ENCODE measurements at regions not wholly inside any gene's neighbourhood (a gene's known extent, or its start where the extent isn't known, plus 50 kb on each side); places are given as distances from the start of the nearest gene placed in this dataset.

DNA sequence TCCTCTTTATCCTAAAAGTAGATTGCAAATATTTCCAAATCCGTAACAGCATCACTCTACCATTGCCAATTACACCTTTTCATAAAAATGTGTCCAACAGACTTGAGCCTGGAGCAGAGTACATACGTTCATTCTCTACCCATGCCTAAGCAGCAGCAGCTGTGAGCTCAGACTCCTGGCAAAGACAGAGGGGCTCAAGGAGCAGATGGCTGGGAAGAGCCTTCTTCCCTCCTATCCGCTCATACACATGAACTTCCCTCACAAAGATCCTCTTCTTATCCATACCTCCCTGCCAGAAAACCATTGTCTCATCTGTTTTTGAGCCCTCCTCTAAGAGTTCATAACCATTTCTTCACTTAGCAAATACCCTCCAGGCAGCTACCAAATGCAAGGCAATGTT lies 164.3 kb upstream of the ARL4C start (continued):
- TF ChIP-seq, protein P1, sequence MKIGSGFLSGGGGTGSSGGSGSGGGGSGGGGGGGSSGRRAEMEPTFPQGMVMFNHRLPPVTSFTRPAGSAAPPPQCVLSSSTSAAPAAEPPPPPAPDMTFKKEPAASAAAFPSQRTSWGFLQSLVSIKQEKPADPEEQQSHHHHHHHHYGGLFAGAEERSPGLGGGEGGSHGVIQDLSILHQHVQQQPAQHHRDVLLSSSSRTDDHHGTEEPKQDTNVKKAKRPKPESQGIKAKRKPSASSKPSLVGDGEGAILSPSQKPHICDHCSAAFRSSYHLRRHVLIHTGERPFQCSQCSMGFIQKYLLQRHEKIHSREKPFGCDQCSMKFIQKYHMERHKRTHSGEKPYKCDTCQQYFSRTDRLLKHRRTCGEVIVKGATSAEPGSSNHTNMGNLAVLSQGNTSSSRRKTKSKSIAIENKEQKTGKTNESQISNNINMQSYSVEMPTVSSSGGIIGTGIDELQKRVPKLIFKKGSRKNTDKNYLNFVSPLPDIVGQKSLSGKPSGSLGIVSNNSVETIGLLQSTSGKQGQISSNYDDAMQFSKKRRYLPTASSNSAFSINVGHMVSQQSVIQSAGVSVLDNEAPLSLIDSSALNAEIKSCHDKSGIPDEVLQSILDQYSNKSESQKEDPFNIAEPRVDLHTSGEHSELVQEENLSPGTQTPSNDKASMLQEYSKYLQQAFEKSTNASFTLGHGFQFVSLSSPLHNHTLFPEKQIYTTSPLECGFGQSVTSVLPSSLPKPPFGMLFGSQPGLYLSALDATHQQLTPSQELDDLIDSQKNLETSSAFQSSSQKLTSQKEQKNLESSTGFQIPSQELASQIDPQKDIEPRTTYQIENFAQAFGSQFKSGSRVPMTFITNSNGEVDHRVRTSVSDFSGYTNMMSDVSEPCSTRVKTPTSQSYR (CRISPR knock-in tag; IDR thresholded peaks at IDR 0.05): no peak
- TF ChIP-seq ATF1 (CRISPR knock-in tag; IDR thresholded peaks at IDR 0.05): no peak
- TF ChIP-seq ZNF396 (CRISPR knock-in tag; IDR thresholded peaks at IDR 0.05; ENCODE audit: borderline replicate concordance): no peak

DNA sequence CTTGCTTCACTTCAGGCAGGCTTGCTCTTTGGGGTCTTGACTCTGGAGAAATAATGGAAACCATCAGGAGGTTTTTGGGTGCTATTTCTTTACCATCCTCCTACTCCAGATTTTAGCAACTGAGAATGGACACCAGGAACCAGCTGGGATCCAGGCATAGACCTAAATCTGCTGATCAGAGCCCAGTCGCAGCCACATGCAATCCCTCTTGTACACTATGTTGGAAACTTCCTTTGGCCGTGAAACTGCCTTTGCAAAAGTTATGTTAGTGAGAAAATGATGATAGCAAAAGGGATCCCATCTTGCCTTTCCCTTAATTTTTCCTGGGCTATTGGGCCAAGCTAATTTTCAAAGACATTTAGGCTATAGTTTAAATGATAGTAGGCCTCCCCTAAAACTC lies 158.8 kb upstream of the ARL4C start:
- Mint-ChIP-seq H3K36me3 (peaks cover 9% of the 10 kb centered on the region; the same call in 1 of the 2 replicates), H3K27me3 (ENCODE audit: low read depth) (no peaks in the 10 kb centered on the region), H3K4me3 (no peak overlapping the region), H3K27ac (no peak overlapping the region), H3K9me3 (peaks cover 15% of the 10 kb centered on the region), H3K4me1 (no peaks in the 10 kb centered on the region)
- TF ChIP-seq, protein P2, sequence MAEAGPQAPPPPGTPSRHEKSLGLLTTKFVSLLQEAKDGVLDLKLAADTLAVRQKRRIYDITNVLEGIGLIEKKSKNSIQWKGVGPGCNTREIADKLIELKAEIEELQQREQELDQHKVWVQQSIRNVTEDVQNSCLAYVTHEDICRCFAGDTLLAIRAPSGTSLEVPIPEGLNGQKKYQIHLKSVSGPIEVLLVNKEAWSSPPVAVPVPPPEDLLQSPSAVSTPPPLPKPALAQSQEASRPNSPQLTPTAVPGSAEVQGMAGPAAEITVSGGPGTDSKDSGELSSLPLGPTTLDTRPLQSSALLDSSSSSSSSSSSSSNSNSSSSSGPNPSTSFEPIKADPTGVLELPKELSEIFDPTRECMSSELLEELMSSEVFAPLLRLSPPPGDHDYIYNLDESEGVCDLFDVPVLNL (CRISPR knock-in tag; IDR thresholded peaks at IDR 0.05; ENCODE audit: borderline replicate concordance, low read depth): no peak
- TF ChIP-seq NR2C2 (CRISPR knock-in tag; IDR thresholded peaks at IDR 0.05) (no peak), SMAD3 (CRISPR knock-in tag; IDR thresholded peaks at IDR 0.05; ENCODE audit: borderline replicate concordance) (no peak), ZNF396 (CRISPR knock-in tag; IDR thresholded peaks at IDR 0.05; ENCODE audit: borderline replicate concordance) (no peak), KAT7 (CRISPR knock-in tag; IDR thresholded peaks at IDR 0.05; ENCODE audit: borderline replicate concordance) (no peak), NFATC4 (CRISPR knock-in tag; IDR thresholded peaks at IDR 0.05) (no peak), ZNF121 (CRISPR knock-in tag; IDR thresholded peaks at IDR 0.05) (no peak), TEAD4 (CRISPR knock-in tag; IDR thresholded peaks at IDR 0.05) (no peak)
- TF ChIP-seq, protein P3, sequence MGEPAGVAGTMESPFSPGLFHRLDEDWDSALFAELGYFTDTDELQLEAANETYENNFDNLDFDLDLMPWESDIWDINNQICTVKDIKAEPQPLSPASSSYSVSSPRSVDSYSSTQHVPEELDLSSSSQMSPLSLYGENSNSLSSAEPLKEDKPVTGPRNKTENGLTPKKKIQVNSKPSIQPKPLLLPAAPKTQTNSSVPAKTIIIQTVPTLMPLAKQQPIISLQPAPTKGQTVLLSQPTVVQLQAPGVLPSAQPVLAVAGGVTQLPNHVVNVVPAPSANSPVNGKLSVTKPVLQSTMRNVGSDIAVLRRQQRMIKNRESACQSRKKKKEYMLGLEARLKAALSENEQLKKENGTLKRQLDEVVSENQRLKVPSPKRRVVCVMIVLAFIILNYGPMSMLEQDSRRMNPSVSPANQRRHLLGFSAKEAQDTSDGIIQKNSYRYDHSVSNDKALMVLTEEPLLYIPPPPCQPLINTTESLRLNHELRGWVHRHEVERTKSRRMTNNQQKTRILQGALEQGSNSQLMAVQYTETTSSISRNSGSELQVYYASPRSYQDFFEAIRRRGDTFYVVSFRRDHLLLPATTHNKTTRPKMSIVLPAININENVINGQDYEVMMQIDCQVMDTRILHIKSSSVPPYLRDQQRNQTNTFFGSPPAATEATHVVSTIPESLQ (CRISPR knock-in tag; IDR thresholded peaks at IDR 0.05): no peak
- TF ChIP-seq, protein P4, sequence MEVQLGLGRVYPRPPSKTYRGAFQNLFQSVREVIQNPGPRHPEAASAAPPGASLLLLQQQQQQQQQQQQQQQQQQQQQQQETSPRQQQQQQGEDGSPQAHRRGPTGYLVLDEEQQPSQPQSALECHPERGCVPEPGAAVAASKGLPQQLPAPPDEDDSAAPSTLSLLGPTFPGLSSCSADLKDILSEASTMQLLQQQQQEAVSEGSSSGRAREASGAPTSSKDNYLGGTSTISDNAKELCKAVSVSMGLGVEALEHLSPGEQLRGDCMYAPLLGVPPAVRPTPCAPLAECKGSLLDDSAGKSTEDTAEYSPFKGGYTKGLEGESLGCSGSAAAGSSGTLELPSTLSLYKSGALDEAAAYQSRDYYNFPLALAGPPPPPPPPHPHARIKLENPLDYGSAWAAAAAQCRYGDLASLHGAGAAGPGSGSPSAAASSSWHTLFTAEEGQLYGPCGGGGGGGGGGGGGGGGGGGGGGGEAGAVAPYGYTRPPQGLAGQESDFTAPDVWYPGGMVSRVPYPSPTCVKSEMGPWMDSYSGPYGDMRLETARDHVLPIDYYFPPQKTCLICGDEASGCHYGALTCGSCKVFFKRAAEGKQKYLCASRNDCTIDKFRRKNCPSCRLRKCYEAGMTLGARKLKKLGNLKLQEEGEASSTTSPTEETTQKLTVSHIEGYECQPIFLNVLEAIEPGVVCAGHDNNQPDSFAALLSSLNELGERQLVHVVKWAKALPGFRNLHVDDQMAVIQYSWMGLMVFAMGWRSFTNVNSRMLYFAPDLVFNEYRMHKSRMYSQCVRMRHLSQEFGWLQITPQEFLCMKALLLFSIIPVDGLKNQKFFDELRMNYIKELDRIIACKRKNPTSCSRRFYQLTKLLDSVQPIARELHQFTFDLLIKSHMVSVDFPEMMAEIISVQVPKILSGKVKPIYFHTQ (CRISPR knock-in tag; IDR thresholded peaks at IDR 0.05): no peak
- TF ChIP-seq, protein P5, sequence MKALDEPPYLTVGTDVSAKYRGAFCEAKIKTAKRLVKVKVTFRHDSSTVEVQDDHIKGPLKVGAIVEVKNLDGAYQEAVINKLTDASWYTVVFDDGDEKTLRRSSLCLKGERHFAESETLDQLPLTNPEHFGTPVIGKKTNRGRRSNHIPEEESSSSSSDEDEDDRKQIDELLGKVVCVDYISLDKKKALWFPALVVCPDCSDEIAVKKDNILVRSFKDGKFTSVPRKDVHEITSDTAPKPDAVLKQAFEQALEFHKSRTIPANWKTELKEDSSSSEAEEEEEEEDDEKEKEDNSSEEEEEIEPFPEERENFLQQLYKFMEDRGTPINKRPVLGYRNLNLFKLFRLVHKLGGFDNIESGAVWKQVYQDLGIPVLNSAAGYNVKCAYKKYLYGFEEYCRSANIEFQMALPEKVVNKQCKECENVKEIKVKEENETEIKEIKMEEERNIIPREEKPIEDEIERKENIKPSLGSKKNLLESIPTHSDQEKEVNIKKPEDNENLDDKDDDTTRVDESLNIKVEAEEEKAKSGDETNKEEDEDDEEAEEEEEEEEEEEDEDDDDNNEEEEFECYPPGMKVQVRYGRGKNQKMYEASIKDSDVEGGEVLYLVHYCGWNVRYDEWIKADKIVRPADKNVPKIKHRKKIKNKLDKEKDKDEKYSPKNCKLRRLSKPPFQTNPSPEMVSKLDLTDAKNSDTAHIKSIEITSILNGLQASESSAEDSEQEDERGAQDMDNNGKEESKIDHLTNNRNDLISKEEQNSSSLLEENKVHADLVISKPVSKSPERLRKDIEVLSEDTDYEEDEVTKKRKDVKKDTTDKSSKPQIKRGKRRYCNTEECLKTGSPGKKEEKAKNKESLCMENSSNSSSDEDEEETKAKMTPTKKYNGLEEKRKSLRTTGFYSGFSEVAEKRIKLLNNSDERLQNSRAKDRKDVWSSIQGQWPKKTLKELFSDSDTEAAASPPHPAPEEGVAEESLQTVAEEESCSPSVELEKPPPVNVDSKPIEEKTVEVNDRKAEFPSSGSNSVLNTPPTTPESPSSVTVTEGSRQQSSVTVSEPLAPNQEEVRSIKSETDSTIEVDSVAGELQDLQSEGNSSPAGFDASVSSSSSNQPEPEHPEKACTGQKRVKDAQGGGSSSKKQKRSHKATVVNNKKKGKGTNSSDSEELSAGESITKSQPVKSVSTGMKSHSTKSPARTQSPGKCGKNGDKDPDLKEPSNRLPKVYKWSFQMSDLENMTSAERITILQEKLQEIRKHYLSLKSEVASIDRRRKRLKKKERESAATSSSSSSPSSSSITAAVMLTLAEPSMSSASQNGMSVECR (CRISPR knock-in tag; IDR thresholded peaks at IDR 0.05; ENCODE audit: borderline replicate concordance): no peak
- TF ChIP-seq, protein P6, sequence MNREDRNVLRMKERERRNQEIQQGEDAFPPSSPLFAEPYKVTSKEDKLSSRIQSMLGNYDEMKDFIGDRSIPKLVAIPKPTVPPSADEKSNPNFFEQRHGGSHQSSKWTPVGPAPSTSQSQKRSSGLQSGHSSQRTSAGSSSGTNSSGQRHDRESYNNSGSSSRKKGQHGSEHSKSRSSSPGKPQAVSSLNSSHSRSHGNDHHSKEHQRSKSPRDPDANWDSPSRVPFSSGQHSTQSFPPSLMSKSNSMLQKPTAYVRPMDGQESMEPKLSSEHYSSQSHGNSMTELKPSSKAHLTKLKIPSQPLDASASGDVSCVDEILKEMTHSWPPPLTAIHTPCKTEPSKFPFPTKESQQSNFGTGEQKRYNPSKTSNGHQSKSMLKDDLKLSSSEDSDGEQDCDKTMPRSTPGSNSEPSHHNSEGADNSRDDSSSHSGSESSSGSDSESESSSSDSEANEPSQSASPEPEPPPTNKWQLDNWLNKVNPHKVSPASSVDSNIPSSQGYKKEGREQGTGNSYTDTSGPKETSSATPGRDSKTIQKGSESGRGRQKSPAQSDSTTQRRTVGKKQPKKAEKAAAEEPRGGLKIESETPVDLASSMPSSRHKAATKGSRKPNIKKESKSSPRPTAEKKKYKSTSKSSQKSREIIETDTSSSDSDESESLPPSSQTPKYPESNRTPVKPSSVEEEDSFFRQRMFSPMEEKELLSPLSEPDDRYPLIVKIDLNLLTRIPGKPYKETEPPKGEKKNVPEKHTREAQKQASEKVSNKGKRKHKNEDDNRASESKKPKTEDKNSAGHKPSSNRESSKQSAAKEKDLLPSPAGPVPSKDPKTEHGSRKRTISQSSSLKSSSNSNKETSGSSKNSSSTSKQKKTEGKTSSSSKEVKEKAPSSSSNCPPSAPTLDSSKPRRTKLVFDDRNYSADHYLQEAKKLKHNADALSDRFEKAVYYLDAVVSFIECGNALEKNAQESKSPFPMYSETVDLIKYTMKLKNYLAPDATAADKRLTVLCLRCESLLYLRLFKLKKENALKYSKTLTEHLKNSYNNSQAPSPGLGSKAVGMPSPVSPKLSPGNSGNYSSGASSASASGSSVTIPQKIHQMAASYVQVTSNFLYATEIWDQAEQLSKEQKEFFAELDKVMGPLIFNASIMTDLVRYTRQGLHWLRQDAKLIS (CRISPR knock-in tag; IDR thresholded peaks at IDR 0.05; ENCODE audit: borderline replicate concordance): no peak
- TF ChIP-seq, protein P7, sequence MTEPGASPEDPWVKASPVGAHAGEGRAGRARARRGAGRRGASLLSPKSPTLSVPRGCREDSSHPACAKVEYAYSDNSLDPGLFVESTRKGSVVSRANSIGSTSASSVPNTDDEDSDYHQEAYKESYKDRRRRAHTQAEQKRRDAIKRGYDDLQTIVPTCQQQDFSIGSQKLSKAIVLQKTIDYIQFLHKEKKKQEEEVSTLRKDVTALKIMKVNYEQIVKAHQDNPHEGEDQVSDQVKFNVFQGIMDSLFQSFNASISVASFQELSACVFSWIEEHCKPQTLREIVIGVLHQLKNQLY (CRISPR knock-in tag; IDR thresholded peaks at IDR 0.05): no peak
- DNase-seq (ENCODE audit: low spot score) (no peak), ATAC-seq (no peak)
- POLR2A ChIA-PET: no interaction called here
- CTCF ChIA-PET: interaction anchor here (0.7 kb wide), 1 partner anchor 44 kb away, joined by 3 read pairs; no protein-coding TSS in a partner anchor

Data from WTC11 (cell line).